HG03342 (cell line): ENCODE measurements at regions not wholly inside any gene's neighbourhood (a gene's known extent, or its start where the extent isn't known, plus 50 kb on each side); places are given as distances from the start of the nearest gene placed in this dataset.

ENCODE experiments used
- ATAC-seq: cut with Tn5 transposase; IDR thresholded peaks from one replicate; pipeline ENCODE4 v1.9.1; 2021; ENCODE audit warnings: mild to moderate bottlenecking, moderate library complexity; ENCODE audit not compliant: unreplicated experiment

- ATAC-seq, result no peak
These were observed 391.1 kb downstream of the TMEM161B start for GRCh38 chr5:87877495-87877894.

DNA sequence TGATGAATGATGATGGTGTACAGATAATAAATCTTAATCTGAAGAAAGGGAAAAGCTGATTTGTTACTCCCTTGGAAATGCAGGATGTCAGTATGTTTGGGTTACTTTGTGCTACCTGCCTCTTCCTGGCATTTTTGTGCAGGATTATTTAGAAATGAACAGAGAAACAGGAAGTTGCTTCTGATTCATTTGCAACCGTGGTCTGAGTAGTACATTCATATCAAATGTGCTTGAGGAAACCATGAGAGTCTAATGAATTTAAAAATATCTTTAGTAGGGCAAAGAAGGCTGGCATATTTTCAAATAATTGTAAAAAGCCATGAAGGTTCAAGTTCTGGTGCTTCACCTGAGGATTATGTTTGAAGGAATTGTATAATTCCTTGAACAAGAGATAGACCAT is 391.6 kb downstream of the TMEM161B start:
- no peak for ATAC-seq

- ATAC-seq, result no peak
These were observed 392.0 kb downstream of the TMEM161B start for GRCh38 chr5:87876616-87877015.

GRCh38 chr5:87872986-87873385 is 395.7 kb downstream of the TMEM161B start:
- no peak for ATAC-seq

GRCh38 chr5:87868792-87869191 is 399.9 kb downstream of the TMEM161B start:
- ATAC-seq, result no peak

DNA sequence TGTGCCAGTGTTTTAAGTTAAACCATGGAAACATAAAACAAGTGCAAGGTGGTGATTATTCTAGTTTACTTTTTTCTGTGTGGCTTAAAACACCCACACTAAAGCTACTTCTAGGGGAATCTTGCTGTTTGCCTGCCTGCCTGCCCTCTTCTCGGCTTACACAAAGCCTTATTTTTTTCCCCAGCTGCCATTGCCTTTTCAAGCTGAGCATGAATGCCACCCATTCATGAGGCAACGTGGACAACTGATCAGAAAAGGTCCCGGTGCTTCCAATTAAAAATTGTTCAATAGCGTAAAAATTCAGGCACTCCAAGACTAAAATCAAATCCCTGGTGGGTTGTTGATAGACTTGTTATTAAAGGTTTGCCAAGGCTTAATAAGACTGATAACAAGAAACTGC is 401.4 kb downstream of the TMEM161B start:
- no peak for ATAC-seq

GRCh38 chr5:87853541-87853940 is 415.1 kb downstream of the TMEM161B start:
- ATAC-seq, result no peak

DNA sequence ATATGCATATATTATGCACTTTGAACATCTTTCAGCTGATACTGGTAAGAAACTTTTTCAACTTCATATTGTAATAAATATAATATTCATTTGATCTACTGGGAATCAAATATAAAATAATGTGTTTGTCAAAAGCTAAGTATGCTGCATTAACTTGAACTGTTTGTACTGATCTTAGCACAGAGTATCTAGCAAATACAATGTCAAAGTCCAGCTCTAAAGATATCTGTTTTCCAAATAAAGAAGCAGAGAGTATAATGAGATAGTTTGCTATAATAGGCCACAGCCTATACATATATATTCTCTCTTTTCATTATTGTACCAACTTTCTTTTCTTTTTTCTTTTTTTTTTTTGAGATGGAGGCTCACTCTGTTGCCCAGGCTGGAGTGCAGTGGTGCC is 417.0 kb downstream of the TMEM161B start:
- no peak for ATAC-seq

DNA sequence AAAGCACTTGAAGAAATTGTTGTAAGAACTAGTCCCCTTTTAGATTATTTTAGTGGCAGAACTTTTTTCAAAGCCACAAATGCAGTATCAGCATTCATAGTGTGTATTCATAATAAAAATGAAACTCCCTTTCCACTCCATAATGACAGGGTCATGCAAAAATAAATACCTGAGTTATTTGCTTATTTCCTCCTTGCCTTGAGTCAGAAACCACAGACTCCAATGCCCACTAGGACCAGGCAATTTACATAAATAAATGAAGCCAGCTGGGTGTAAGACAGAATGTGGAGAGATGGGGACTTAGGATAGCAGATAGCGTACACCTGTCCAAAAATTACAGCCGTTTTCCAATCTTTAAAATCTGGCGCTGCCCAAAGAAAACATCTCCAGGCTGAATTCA is 417.8 kb downstream of the TMEM161B start:
- ATAC-seq, result no peak

GRCh38 chr5:87845734-87846133 is 422.9 kb downstream of the TMEM161B start:
- ATAC-seq, result no peak

DNA sequence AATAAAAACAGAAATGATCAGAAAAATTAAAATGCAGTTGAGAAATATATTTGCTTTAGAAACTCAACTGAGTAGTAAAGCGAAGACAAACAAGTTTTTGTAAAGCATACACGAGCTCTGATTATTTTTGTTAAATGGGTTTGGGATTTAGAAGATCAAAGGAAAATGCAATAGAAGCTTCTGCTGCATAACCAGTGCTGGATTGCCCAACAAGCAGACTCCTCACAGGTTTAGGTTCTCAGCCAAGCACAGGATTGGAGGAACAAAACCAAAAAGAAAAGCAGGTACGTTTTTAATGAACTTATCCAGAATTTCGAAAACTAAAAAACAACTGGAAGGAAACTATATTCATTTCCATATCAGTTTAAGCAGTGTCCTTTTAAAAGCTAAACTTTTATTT is 423.8 kb downstream of the TMEM161B start:
- ATAC-seq, result no peak

DNA sequence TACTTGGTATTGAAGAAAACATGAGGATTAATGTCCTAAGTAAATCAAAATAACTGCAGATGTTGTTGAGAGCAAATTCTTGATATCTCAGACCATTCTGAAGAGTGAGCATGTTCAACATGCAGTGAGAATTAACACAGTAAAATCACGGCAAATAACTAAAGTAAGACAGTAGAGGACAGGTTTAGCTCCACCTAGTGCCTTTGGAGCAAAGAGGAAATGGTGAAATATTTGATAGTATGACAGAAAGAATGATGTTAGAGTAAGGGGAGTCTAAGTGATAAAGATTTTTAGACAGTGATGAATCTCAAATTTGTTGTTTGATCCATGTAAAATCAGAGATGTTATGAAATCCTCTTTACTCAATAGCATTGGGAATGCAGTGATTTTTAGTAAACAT is 424.2 kb downstream of the TMEM161B start:
- no peak for ATAC-seq

DNA sequence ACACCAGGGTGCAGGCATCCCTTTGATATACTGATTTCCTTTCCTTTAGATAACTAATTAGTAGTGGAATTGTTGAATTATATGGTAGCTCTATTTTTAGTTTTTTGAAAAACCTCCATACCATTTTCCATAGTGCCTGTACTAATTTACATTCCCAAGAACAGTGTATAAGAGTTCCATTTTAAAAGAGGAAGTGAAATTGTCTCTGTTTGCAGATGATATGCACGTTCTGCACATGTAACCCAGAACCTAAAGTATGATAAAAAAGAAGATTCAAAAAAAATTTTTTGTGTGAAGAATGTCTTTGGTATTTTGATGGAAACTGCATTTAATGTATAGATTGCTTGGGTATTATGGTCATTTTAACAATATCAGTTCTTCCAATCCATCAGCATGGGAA is 424.0 kb upstream of the CCNH start:
- no peak for ATAC-seq

DNA sequence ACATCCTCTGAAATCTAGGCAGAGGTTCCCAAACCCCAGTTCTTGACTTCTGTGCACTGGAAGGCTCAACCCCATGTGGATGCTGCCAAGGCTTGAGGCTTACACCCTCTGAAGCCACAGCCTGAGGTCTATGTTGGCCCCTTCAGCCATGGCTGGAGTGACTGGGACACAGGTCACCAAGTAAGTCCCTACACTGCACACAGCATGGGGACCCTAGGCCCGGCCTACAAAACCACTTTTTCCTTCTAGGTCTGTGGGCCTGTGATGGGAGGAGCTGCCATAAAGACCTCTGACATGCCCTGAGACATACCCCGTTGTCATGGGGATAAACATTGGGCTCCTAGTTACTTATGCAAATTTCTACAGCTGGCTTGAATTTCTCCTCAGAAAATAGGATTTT is 418.8 kb upstream of the CCNH start:
- ATAC-seq, result no peak

DNA sequence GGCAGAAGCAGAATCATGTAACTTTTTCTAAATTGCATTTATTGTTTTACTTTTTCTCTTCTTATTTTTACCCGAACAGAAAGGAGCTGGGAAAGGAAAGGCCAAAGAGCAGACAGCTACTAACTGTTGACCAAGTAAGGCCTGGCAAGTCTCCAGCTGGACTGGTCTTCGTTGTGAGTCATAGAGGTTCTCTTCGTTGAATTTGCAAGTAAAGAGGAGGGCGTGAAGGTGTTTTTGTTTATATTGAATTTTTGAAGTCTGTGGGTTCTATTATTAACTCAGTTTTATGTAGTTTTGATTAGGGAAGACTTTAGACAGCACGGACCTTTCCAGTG is 416.5 kb upstream of the CCNH start:
- ATAC-seq, result no peak

- ATAC-seq, result no peak
These were observed 416.0 kb upstream of the CCNH start for GRCh38 chr5:87828545-87829216.

DNA sequence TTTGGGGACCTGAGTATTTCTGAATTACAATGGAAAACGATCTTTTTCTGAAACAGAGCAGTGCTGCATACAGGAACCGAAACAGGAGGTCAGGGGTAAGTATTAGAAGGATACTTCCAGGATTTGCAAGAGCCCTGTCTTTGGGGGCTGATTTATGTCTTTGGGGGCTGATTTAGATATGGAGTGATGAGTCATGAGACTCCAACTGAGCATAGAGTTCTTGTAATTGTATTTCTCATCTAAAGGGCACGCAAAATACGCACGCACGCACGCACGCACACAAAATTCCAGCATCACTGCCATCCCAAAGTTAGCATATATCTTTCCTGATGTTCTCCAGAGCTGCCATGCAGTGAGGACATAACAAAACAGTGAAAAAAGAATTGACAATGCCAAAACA is 414.8 kb upstream of the CCNH start:
- no peak for ATAC-seq

- no peak for ATAC-seq
These were observed 413.8 kb upstream of the CCNH start for GRCh38 chr5:87826507-87826906.

DNA sequence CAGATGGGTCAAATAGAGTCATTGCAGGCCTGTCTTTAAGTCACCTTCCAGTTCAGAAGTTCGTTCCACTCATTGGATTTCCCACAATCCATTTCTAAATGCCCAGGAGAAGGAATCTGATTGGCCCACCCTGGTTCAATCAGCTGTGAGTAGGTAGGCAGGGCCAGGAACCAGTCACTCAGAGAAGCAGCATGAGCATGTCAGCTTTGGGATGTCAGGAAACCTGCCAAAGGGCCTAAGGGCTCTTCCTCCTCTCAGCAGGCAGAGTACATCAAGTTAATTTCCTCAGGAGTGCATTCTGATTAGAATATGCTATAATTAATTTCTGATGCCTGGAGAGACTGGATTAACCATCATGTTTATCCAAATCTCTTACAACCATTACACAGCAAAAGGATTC is 412.9 kb upstream of the CCNH start:
- no peak for ATAC-seq

- ATAC-seq, result no peak
These were observed 395.1 kb upstream of the CCNH start for GRCh38 chr5:87807783-87808182.

- ATAC-seq, result no peak
These were observed 390.6 kb upstream of the CCNH start for GRCh38 chr5:87803352-87803751.

GRCh38 chr5:87791869-87792268 is 379.1 kb upstream of the CCNH start:
- no peak for ATAC-seq

DNA sequence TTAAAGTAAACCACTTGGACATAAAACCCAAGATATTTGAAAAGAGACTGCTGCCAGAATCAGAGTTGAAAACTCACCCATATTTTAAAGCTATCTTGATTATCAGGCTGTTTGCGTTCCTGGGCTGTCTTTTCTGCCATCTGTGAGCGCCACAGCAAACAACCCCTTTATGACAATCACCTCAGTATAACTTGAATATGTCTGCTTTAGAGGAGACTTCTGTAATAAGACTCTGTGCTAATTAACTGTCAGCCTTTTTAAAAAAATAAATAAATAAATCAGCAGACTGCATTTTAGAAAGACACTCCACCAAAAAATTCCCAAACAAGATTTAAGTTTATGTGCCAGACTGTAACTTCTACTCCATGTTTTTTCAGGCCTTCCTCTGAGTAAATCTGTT is 375.7 kb upstream of the CCNH start:
- no peak for ATAC-seq
